Naive thymus-derived CD8-positive, alpha-beta T cell (primary cell): ENCODE measurements at regions not wholly inside any gene's neighbourhood (a gene's known extent, or its start where the extent isn't known, plus 50 kb on each side); places are given as distances from the start of the nearest gene placed in this dataset.

Experiments
- ATAC-seq, 2 donors: fragments of 150-1000 bp; cut with Tn5 transposase in 1 of 2; sonication (Bioruptor Pico), chemical (Tn5 transposase) in 1 of 2; 1 replicate in 1 of 2; 2 replicates in 1 of 2; pipeline ENCODE4 v1.10.0; 2021; ENCODE audit warnings: mild to moderate bottlenecking in 2 of 2, moderate library complexity in 2 of 2
- POLR2A ChIA-PET: fragments of 350-600 bp; sonication (Branson Sonifier 250); formaldehyde crosslinking; loops from one replicate; lab custom pipeline; 2021; ENCODE audit warnings: antibody characterized with exemption; lab: Charles Lee
- DNase-seq, 10 donors: peaks; one replicate each; pipeline versions ENCODE4 v3.0.0 to v3.0.0-alpha.2; 2020 to 2022
- H3K27ac Mint-ChIP-seq, 10 donors: one replicate each; pipeline ENCODE4 v1.8.0; 2020 to 2022; ENCODE audit warnings: mild to moderate bottlenecking in 10 of 10, mixed read lengths in 10 of 10, moderate library complexity in 4 of 10, inconsistent platforms in 1 of 10
- H3K27me3 Mint-ChIP-seq, 5 donors: one replicate each; pipeline ENCODE4 v1.8.0; 2021 to 2022; ENCODE audit warnings: mixed read lengths in 5 of 5
- H3K36me3 Mint-ChIP-seq, 3 donors: one replicate each; pipeline ENCODE4 v1.8.0; 2020 to 2022; ENCODE audit warnings: mixed read lengths in 3 of 3, mild to moderate bottlenecking in 2 of 3, inconsistent platforms in 1 of 3
- H3K4me1 Mint-ChIP-seq, 4 donors: one replicate each; pipeline ENCODE4 v1.8.0; 2021 to 2022; ENCODE audit warnings: mixed read lengths in 4 of 4
- H3K4me3 Mint-ChIP-seq, 10 donors: one replicate each; pipeline ENCODE4 v1.8.0; 2020 to 2022; ENCODE audit warnings: mild to moderate bottlenecking in 10 of 10, mixed read lengths in 10 of 10, moderate library complexity in 6 of 10, inconsistent platforms in 1 of 10
- H3K9me3 Mint-ChIP-seq, 9 donors: one replicate each; pipeline ENCODE4 v1.8.0; 2020 to 2022; ENCODE audit warnings: mixed read lengths in 9 of 9, mild to moderate bottlenecking in 3 of 9, inconsistent platforms in 1 of 9, moderate library complexity in 1 of 9

DNA sequence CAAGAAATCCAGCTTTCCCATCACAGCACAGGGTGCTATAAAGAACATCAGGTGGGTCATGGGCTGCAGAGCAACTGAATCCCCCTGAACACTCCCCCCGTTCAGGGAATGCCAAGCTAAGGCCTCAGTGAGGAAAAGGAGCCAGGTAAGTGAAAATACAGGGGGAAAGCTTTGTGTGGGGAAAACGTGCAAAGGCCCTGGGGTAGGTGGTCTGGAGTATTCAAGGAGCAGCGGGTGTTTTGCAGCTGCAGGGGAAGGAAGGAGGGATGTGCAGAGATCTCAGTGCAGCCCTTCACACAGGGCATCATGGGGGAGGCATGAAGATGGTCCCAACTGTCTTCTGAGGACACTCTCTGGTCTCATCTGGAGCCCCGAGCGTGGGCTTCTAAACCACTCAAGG, 119.2 kb downstream of the ETS2 start:
- H3K4me3 Mint-ChIP-seq: no peak overlapping the region
- peaks cover 3 to 20% (median 13%) of the 10 kb centered on the region in 5 donors for H3K27me3 Mint-ChIP-seq
- no peak overlapping the region for H3K27ac Mint-ChIP-seq
- no peak for ATAC-seq
- H3K4me1 Mint-ChIP-seq: peaks cover 0 to 2% (median 0%) of the 10 kb centered on the region in 4 donors
- POLR2A ChIA-PET: no interaction called here
- peaks cover 0 to 17% (median 0%) of the 10 kb centered on the region in 3 donors for H3K36me3 Mint-ChIP-seq
- no peak for DNase-seq
- H3K9me3 Mint-ChIP-seq: peaks cover 0 to 16% (median 2%) of the 10 kb centered on the region in 9 donors

DNA sequence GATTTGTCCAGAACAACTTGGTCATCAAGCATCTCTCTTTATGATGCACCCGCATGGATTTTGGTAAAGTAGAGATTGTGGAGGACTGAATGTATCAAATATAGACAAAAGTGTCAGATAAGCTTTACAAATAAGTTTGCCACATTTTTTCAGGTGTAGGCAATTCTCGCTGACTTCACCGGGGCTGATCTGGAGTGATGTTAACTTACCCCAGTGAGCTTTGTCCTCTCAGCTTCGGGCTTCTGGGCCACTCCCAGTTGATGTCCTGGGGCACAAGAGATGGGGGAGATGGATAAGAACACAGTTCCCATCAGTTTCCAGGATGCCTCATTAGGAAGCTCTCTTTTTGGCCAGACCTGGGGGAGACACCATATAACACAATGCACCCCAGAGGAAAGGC, 117.7 kb downstream of the ETS2 start:
- POLR2A ChIA-PET: no interaction called here
- DNase-seq: no peak
- no peak overlapping the region for H3K27ac Mint-ChIP-seq
- H3K9me3 Mint-ChIP-seq: peaks cover 0 to 9% (median 0%) of the 10 kb centered on the region in 9 donors
- H3K27me3 Mint-ChIP-seq: peaks cover 3 to 27% (median 13%) of the 10 kb centered on the region in 5 donors
- H3K4me1 Mint-ChIP-seq: peaks cover 0 to 2% (median 0%) of the 10 kb centered on the region in 4 donors
- H3K36me3 Mint-ChIP-seq: peaks cover 0 to 7% (median 0%) of the 10 kb centered on the region in 3 donors
- no peak overlapping the region for H3K4me3 Mint-ChIP-seq
- ATAC-seq: no peak

DNA sequence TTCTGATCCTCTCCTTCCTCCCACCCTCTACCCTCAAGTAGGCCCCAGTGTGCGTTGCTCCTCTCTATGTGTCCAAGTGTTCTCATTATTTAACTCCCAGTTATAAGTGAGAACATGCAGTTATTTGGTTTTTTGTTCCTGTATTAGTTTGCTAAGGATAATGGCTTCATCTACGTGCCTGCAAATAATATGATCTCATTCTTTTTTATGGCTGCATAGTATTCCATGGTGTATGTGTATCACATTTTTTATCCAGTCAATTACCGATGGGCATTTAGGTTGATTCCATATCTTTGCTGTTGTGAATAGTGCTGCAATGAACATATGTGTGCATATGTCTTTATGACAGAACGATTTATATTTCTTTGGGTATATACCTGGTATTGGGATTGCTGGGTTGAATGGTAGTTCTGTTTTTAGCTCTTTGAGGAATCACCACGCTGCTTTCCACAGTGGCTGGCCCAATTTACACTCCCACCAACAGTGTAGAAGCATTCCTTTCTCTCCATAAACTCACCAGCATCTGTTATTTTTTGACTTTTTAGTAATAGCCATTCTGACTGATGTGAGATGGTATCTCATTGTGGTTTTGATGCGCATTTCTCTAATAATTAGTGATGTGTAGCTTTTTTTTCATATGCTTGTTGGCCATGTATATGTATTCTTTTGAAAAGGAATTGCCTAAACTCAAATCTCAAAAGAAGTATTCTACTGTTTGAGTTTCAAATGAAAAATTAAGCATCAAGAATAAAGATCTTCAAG, 116.9 kb downstream of the ETS2 start:
- H3K4me3 Mint-ChIP-seq: no peak overlapping the region
- peaks cover 0 to 9% (median 0%) of the 10 kb centered on the region in 9 donors for H3K9me3 Mint-ChIP-seq
- ATAC-seq (no peak), DNase-seq (no peak)
- H3K27ac Mint-ChIP-seq: no peak overlapping the region
- H3K4me1 Mint-ChIP-seq: peaks cover 0 to 2% (median 0%) of the 10 kb centered on the region in 4 donors
- H3K27me3 Mint-ChIP-seq: peaks cover 3 to 27% (median 13%) of the 10 kb centered on the region in 5 donors
- POLR2A ChIA-PET: no interaction called here
- peaks cover 0 to 7% (median 0%) of the 10 kb centered on the region in 3 donors for H3K36me3 Mint-ChIP-seq

DNA sequence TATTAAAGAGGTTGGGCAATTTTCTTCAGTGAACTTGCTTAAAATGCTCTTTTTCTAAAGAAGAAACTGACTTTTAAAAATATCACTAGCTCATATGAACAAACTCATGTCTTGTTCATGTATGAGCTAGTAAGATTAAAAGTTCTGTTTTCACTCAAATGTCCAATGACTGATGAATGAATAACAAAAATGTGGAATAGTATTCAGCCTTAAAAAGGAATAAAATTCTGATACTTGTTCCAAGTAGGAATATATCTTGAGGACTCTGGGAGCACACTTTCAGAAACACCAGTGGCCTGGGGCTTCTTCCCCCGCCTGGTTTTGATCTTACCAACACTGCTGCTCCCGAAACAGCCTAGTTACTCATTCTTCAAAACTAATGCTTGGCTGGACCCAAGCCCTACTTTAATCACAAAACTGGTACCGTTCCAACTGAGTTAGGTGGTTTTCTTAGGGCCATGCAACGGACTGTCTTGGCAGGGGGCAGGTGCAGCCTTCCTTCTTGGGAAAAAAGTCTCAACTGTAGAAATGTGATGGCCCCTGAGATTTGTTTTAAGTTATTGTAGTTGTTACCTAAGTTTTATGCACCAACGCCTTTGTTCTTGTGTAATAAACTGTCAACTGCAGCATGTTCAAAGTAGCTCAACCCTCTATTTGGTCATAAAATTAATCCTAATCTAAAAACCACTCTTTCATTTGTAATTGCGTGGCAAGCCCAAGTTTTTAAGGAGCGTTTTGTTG, 116.0 kb downstream of the ETS2 start:
- Mint-ChIP-seq H3K36me3 (peaks cover 0 to 7% (median 0%) of the 10 kb centered on the region in 3 donors), H3K9me3 (peaks cover 0 to 9% (median 0%) of the 10 kb centered on the region in 9 donors), H3K27me3 (peaks cover 3 to 37% (median 13%) of the 10 kb centered on the region in 5 donors), H3K4me1 (peaks cover 0 to 2% (median under 1%) of the 10 kb centered on the region in 4 donors), H3K4me3 (no peak overlapping the region), H3K27ac (no peak overlapping the region)
- ATAC-seq (no peak), DNase-seq (no peak)
- POLR2A ChIA-PET: no interaction called here

DNA sequence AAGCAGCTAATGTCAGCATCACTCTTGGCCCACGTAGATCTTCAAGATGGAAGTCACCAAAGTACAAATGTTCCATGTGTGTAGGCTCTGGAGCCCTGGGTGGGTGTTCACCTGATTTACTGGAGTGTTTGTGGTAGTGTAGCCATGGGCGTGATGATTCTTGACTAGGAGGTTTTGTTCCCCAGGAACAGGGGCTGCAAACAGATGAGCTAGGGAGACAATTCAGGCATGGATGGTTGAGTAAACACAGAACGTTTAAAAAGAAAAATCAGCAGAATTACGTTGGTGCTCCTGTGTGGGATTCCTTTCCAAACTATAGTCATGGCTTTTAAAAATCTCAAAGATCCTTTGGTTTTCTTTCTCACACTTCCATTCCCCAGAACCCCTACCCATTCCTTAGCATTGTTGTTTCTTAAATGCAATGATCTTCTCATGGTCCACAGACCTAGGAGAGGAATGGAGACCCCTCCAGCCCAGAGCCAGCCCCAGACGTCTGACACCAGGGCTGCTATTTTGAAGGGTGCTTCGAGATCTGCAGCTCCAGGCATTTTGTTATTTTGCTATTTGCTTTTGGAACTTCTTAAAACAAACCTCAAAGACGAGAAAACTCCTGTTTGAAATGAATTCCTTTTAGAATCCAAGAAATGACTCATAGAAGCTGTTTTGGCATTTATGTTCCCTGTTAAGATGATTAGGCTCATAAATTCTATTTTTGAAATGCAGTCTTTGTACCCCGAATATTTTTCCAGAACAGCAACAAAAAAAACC, 115.1 kb downstream of the ETS2 start:
- DNase-seq: no peak
- Mint-ChIP-seq H3K9me3 (peaks cover 0 to 9% (median 0%) of the 10 kb centered on the region in 9 donors), H3K27ac (no peak overlapping the region), H3K36me3 (peaks cover 0 to 7% (median 0%) of the 10 kb centered on the region in 3 donors), H3K4me3 (no peak overlapping the region), H3K27me3 (peaks cover 7 to 44% (median 14%) of the 10 kb centered on the region in 5 donors), H3K4me1 (peaks cover 0 to 2% (median 0%) of the 10 kb centered on the region in 4 donors)
- no peak for ATAC-seq
- POLR2A ChIA-PET: no interaction called here

DNA sequence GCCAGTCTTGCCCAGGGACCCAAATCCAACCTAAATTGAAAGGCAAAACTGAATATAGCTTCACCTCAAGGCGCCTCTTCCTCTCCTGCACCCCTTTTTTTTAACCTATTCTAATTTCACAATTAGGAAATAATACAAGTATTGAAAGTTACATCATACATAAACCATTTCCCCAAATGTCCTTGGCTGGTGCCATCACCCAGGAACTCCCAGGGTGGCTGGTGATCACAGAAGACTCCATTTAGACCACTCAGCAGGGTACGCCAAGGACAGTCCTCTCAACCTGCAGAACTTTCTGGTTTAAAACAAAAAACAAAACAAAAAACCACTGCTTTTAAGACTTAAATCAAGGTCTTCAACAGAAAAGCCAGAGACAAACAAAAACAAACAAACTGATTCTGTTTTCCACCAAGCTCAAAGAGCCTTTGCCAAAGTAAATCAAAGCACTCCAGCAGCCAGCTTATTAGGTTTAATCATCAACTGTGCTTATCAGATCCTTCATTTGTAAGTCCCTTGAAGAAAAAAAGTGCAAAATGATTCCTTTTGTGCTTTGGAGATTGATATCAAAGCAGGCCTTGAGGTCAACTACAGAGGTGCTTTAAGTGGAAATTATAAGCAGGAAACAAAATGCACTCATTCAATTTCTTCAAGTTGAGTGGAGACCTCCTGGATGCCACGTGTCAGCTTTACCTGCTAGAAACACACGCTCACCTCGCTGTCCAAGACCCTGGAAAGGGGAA, 113.0 kb downstream of the ETS2 start:
- H3K4me3 Mint-ChIP-seq: no peak overlapping the region
- H3K4me1 Mint-ChIP-seq: peaks cover 0 to 2% (median 0%) of the 10 kb centered on the region in 4 donors
- DNase-seq: no peak
- H3K27ac Mint-ChIP-seq: no peak overlapping the region
- peaks cover 7 to 44% (median 8%) of the 10 kb centered on the region in 5 donors for H3K27me3 Mint-ChIP-seq
- ATAC-seq: no peak
- POLR2A ChIA-PET: no interaction called here
- peaks cover 0 to 9% (median 0%) of the 10 kb centered on the region in 9 donors for H3K9me3 Mint-ChIP-seq
- H3K36me3 Mint-ChIP-seq: peaks cover 0 to 7% (median 0%) of the 10 kb centered on the region in 3 donors

DNA sequence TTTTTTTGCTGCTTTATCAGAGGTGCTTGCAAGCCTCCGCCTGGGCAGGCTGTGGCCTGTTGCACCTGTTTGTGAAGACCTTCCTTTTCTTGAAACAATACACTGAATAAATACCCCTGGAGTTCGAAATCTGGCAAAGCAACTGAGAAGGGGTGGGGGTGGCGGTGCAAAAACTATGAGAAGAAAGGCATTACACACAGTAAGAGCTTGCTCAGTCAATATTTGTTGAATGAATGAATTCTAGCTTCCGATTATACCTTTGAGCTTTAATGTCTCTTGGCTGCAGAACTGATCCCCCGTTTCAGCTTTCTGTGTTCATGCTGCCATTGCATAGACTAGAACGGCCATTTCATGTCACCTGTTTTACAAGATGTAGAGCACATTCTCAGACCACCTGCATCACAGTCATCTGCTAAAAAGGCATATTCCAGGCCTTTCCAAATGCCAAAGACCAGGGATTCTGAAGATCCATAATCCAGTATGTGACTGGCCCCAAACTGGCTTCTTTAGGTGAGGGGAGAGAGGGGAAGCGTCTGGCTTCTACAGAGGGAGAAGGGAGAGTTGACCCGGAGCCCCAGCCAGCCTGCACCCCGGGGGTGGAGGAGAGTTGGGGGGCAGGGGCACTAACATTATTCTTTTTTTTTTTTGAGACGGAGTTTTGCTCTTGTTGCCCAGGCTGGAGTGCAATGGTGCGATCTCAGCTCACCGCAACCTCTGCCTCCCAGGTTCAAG, 111.5 kb downstream of the ETS2 start:
- ATAC-seq: no peak
- H3K4me3 Mint-ChIP-seq: no peak overlapping the region
- peaks cover 0 to 5% (median 0%) of the 10 kb centered on the region in 9 donors for H3K9me3 Mint-ChIP-seq

DNA sequence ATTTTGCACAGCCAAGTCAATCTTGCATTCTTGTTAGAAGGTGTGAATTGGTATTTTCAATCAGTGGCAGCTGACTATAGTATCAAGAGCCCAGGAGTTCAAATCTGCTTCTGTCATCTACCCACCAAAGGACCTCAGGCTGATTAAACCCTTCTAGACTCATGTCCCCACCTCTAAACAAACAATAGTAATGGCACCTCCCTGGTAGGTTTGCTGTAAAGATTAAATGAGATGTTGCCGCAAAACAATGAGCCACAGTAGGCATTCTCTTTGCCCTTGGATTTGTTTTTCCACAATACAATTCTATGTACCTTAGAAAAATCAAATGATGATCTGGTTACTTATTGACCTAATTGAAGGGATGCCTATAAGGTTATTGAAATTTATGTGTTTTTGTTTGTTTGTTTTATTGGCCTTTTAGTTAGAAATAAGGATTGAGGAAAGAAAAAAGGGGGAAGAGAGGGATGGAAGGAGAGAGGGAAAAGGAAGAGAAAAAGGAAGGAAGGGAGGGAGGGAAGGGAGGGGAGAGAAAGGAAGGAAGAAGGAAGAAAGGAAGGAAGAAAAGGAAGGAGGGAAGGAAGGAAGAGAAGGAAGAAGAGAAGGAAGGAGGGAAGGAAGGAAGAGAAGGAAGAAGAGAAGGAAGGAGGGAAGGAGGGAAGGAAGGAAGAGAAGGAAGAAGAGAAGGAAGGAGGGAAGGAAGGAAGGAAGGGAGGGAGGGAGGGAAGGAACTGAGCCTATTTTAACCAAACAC, 110.7 kb downstream of the ETS2 start:
- H3K27ac Mint-ChIP-seq: no peak overlapping the region
- DNase-seq (no peak), ATAC-seq (no peak)
- H3K4me3 Mint-ChIP-seq: no peak overlapping the region
- H3K36me3 Mint-ChIP-seq: no peaks in the 10 kb centered on the region
- peaks cover 0 to 4% (median 0%) of the 10 kb centered on the region in 4 donors for H3K4me1 Mint-ChIP-seq
- no peaks in the 10 kb centered on the region for H3K9me3 Mint-ChIP-seq
- POLR2A ChIA-PET: no interaction called here
- peaks cover 6 to 27% (median 7%) of the 10 kb centered on the region in 5 donors for H3K27me3 Mint-ChIP-seq

More for the DNA sequence above, 111.5 kb downstream of the ETS2 start:
- DNase-seq: no peak
- POLR2A ChIA-PET: no interaction called here
- H3K27me3 Mint-ChIP-seq: peaks cover 6 to 34% (median 8%) of the 10 kb centered on the region in 5 donors
- no peaks in the 10 kb centered on the region for H3K36me3 Mint-ChIP-seq
- H3K4me1 Mint-ChIP-seq: peaks cover 0 to 4% (median 0%) of the 10 kb centered on the region in 4 donors
- H3K27ac Mint-ChIP-seq: no peak overlapping the region

DNA sequence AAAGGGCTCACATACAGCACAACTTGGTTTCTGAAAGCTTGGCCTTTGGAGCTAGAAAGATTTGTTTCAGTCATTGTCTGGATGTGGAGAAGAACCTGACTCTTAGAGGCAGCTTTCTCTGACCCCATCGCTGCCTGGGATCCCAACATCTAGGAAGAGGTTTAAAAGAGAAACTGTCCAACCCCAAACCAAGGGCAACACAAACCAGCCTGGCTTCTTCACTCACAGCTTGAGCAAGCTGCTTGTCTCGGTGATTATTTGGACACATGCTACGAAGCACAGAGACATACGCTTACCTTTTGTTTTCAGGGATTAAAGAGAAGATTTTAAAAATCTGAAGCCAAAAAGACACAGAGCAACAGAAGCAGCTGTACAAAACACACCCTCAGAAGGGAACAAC, 109.8 kb downstream of the ETS2 start:
- Mint-ChIP-seq H3K4me1 (peaks cover 0 to 4% (median 0%) of the 10 kb centered on the region in 4 donors), H3K4me3 (no peak overlapping the region), H3K9me3 (no peaks in the 10 kb centered on the region), H3K27ac (no peak overlapping the region), H3K27me3 (peaks cover 7 to 27% (median 7%) of the 10 kb centered on the region in 5 donors), H3K36me3 (no peaks in the 10 kb centered on the region)
- DNase-seq (no peak), ATAC-seq (no peak)
- POLR2A ChIA-PET: no interaction called here

DNA sequence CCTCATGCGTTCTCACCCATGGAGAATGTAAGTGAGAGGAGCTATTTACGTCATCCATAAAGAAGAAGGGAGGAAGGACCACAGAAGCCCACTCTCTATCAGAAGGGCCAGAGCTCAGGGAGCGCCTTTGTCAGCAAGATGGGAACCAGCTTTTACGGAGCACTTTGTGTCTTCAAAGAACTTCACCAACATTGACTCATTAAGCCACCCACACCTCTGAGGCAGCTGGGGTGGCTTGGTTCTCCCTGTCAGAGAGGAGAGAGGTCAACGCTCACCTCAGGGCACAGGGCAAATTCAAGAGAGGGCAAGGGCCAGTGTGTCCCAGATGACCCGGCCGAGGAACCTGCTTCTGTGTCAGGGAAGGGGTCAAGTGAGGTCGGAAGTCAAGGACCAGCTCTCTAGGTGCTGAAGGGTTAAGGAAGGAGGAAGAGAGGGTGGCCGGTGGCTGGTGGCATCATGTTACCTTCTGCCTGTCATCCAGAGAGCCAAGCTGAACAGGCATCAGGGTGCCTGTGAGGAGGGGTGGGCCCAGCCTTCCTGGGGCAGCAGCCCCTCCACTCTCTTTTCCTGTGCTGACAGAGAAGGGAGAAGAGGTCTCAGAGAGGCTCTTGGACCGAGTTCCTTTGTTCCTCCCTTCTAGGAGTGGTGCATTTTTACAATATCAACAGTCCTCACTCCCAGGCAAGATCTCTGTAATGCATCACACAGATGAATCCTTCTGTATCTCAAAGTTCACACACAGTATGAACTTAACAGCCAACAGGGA, 109.0 kb downstream of the ETS2 start:
- no peaks in the 10 kb centered on the region for H3K9me3 Mint-ChIP-seq
- POLR2A ChIA-PET: no interaction called here
- H3K27me3 Mint-ChIP-seq: peaks cover 7 to 22% (median 7%) of the 10 kb centered on the region in 5 donors
- H3K27ac Mint-ChIP-seq: no peak overlapping the region
- H3K4me1 Mint-ChIP-seq: peaks cover 0 to 4% (median 0%) of the 10 kb centered on the region in 4 donors
- DNase-seq (no peak), ATAC-seq (no peak)
- H3K4me3 Mint-ChIP-seq: no peak overlapping the region
- no peaks in the 10 kb centered on the region for H3K36me3 Mint-ChIP-seq
